GM12872 (cell line): ENCODE measurements at regions not wholly inside any gene's neighbourhood (a gene's known extent, or its start where the extent isn't known, plus 50 kb on each side); places are given as distances from the start of the nearest gene placed in this dataset.

ENCODE experiments used
- CTCF ChIP-seq: IDR thresholded peaks from 3 replicates; pipeline ENCODE4 v1.5.1; 2011; ENCODE audit warnings: low read depth, mild to moderate bottlenecking, low read length, moderate library complexity; ENCODE audit not compliant: insufficient read depth

DNA sequence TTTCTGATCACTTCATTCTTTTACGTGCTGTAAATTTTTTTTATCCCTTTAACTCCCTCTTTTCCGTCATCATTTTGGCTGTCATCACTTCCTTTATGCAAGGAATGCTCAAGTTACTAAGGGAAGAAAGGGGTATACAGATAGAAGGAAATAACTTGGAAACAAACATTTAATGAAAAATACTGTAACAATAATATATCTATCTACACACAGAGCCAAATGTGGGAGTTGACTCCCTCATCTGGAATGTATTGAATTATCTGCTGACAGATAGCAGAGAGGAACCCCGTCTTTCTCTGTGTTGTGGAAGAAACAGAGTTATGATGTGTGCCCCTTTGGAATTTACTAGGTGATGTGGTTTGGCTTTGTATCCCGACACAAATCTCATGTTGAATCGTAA is 182.5 kb upstream of the NXPH2 start:
- TF ChIP-seq CTCF, result no peak

GRCh38 chr2:138960191-138960590 is 180.0 kb upstream of the NXPH2 start:
- no peak for TF ChIP-seq CTCF

- TF ChIP-seq CTCF, result no peak
Measured at GRCh38 chr2:138959031-138959430, 178.8 kb upstream of the NXPH2 start.

- TF ChIP-seq CTCF, result no peak
Measured at GRCh38 chr2:138956116-138956515, 175.9 kb upstream of the NXPH2 start.

DNA sequence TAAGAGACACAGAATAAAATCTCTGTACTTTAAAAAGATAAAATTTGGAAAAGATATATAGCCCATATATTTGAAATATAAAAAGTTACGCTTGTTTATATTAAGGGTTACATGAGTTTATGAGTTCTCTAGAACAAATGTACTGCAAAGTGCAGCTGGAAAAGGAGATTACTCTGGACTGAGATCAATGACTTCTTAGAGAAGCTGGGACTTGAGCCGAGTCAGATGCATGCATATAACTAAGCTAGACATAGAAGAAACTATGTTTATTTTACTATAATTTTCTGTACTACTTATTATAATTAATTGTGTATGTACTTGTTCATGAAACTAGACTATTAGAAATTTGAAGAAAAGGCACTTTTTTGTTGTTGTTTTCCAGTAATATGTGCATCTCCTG is 170.3 kb upstream of the NXPH2 start:
- no peak for TF ChIP-seq CTCF

DNA sequence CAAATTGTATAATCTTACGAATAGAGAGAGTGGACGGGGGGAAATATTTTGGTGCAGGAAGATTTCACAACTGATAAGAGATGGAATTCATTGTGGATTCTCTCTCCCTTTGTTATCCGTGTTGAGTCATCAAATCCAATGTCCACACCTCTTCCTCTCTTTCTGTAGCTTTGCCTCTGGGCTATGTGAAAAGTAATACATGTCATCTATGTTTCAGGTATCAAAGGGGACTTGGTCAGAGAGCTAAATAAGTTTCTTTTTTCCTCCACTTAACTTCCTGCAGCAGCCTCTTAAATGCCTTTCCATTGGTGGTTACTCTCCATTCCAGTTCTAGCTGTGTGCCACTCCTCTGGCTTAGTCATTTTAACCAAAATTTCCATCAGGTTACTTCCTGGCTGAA is 169.3 kb upstream of the NXPH2 start:
- no peak for TF ChIP-seq CTCF

DNA sequence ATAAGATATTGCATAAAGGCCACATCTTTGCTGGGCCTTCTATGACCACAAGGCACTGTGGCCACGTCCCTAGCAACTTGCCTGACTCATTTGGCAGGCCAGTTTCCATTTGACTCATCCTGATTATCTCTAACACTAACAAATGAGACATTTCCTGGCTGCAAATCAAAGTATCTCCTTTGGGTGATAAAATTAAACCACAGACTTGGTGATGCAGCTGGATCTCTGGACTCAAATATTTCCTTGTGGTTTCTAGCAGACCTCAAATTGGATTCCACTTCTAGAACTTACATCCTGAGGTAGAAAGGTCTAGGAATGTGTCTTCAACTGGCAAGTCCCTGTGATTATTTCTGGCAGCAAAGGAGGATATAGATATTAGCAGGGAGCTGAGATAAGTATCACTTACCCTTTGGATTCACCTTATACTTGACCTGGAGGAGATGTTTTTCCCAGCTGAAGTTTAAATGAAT is 167.9 kb upstream of the NXPH2 start:
- no peak for TF ChIP-seq CTCF

GRCh38 chr2:138943470-138943869 is 163.3 kb upstream of the NXPH2 start:
- no peak for TF ChIP-seq CTCF
